GM21423 (cell line): ENCODE measurements at regions not wholly inside any gene's neighbourhood (a gene's known extent, or its start where the extent isn't known, plus 50 kb on each side); places are given as distances from the start of the nearest gene placed in this dataset.
A peak's percentile ranks its signal among the peaks of the same experiment; 100 is the strongest.

Experiments used
- ATAC-seq: cut with Tn5 transposase; IDR thresholded peaks from one replicate; pipeline ENCODE4 v1.9.1; 2021; ENCODE audit warnings: mild to moderate bottlenecking, moderate library complexity; ENCODE audit not compliant: unreplicated experiment

DNA sequence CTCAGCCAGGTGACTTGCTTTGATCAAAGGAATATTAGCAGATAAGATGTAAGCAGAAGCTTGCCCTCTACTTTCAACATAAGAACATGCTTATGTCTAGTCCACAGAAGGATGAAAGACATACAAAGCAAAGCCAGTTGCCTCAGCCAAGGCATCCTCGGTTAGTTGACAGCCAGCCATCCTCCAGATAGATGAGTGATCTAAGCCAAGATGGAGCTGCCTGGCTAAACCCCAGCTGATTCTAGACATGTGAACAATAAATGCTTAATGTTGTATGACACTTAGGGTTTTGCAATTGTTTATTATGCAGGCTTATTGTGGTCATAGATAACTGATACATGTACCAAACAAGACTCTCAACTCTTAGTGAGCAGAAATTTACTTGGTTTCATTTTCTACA, 157.6 kb upstream of the TMTC2 start:
- ATAC-seq, result no peak

DNA sequence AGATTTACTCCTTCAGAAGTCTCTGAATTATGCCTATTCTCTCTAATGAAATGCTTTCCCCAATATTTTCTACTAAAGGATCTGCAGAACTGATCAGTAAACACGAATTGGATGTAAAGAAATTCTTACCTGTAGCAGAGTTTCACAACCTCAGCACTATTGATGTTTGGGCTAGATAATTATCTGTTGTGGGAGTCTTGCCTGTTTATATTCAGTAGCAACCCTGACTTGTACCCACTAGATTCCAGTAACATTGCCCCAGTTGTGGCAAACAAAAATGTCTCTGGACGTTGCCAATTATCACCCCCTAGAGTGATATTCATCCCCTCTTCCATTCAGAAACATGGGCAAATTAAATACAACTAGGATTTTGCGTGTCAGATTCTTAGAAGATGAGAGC, 156.8 kb upstream of the TMTC2 start:
- ATAC-seq, result no peak

DNA sequence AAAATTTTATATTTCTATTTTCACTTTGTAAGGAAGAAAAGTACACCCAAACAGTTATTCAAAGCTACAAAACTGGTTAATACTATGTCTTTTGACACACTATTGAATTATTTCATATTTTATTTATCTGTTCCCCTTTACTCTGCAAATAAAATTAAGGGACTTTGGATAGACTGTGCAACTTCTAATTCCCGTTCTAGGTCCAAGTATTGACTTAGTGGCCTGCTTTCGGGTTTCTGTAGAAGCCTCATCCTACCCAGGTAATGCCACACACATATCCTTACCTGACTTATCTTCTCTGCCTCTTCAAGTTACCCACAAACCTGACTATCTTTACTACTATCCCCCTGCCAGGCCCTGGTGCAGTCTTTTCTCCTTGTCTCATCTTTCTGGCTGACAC, 156.3 kb upstream of the TMTC2 start:
- ATAC-seq, result no peak

DNA sequence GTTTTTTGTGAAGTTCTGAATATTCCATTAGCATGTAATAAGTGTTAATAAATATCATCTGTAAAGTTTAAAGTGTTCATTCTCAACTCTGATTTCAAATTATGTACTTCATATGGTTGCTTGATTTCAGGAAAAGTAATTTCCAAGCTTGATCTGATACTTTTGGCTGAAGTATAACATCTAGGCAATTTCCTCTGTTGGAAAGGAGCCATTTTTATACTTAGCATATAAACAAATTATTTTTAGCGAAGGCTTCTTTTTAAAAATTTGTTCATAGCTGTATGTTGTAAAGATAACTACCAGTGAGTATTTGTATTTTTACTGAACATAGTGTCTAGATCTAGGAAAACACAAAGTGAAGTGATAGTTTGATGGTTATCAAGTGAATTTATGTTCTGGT, 153.4 kb upstream of the TMTC2 start:
- ATAC-seq, result no peak

DNA sequence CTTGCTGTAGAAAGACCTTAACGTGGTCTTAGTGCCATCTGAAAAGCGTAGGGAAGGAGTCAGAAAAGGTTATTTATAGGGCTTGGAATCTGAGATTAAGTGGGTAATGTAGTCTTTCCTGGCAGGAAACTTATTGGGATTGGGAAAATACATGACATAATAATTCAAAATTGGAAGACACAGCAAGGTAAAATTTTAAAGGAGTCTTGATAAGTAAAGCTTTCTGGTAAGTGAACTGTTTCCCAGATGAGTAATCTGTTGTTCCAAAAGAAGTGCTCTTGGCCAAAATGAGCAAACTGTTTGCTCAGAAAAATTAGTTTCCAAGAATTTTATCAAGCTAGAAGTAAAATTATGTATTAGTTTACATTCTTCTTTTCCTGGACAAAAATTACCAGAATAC, 149.3 kb upstream of the TMTC2 start:
- ATAC-seq, result no peak

DNA sequence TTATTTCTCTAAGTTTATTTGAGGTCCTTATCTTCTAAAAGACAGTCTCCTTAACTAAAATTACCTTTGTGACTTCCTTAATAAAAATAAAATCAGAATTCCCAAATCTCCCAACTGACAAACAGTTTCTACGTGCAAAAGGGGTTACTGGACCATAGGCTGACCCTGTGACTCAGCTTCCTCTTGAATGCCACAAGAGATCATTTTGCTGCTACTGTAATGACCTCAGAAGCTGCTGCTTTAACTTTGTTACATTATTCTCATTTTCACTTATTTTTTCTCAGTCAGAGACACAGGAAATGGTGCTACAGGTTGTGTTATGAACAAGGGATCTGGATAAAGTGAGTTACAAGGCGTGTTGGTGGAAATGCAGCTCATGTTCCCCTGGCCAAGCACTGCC, 132.2 kb upstream of the TMTC2 start:
- ATAC-seq, result peak; percentile 60

DNA sequence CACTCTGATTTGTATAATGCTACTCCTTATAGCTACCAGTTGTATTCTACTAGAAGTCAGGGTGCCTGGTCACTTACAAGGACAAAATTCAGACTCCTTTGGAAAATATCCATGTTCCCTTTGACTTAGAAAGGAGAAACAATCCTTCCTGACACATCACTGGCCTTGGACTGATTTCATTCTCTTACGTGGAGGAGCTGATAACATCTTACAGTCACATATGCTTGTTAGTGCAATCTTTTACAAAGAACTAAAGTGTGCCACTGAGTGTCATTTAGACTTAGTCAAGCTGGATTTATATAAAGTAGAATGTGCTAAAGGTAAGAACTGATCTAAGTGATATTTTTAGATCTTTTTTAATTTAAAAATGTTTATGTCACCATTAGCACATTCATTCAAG, 131.0 kb upstream of the TMTC2 start:
- ATAC-seq, result no peak

DNA sequence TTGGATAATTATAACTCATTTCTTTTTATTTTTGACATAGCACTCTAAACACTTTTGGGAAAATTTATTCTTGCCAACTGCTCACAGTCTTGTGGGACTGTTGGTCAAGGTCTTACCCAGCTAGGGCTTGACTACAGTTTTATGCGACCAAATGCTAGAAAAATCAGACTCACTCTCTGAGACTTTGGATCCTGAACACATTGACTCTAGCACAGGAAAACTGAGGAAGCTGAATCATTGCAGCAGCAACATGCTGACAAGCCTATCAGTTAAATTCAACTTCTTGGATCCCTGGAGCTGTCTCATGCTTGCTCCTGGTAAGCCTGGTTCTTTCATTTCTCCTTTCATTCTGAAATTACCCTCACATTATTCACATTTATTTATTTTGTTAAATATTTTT, 120.7 kb upstream of the TMTC2 start:
- ATAC-seq, result no peak

DNA sequence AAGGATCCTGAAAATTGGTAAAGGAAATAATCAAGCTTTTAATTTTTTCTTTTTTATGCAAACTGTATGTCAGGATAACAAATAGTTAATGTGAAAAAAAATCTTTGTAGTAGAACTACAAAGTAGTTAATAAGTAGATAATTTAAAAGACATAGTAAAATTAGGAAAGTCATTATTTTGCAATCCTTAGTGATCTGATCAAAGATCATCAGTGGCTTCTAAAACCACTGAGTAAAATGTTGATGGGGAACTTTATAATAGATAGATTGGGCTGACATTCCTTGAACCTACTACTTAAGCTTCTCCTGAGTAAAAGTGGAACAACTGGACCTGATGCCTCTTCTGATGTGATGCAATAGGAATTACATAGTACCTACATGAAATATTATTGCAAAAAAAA, 119.0 kb upstream of the TMTC2 start:
- ATAC-seq, result no peak

DNA sequence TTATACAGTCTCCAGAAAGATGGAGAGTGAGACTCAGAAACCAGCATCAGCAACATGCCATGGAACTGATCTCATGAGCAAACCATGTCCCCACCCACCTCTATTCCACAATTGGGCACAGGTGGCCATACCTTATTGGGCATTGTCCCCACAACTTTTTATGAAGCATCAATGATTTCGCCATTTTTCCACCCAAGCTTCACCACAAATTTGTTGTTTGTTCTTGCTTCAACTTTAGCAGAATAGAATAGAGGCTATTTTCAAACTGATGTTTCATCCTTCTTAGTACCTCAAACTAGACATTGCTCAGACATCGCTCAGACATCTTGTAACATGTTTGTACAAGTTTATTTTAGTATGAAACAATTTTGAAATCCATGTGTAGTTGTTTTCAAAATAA, 112.5 kb upstream of the TMTC2 start:
- no peak for ATAC-seq

DNA sequence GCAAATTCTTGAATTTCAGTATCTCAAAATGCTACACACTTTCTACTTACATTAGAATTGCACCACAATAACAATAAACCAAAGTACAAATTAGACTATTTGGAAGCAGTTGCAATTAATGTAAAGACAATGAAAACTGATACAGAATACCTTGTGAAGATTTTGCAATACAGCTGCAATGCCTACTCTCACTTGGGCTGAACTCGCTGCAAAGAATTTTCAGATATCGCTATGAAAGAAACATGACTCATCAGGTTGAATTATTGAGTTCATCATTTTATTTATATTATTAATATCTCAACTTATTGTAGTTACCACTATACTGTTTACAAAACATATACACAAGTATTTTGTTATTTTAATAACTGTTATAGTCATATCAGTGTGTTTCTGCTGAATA, 108.0 kb upstream of the TMTC2 start:
- ATAC-seq, result no peak

DNA sequence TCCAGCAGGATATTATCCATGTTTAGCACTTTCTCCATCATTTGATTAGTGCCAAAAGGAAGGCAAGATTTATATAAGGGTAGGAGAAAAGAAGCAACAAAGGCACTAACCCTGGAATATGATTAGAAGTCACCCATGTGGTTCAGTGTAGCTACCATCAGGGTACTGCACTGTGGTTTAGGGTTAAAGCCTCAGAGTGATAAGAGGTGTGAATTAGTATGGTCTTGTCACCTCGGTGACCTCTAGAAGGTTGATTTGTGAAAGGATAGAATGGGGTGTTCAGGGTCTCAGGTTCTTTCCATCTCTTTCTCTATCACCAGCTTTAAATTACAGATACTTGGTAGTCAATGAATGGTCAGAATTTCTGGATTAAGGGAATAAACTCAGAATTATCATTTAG, 103.0 kb upstream of the TMTC2 start:
- ATAC-seq, result no peak

DNA sequence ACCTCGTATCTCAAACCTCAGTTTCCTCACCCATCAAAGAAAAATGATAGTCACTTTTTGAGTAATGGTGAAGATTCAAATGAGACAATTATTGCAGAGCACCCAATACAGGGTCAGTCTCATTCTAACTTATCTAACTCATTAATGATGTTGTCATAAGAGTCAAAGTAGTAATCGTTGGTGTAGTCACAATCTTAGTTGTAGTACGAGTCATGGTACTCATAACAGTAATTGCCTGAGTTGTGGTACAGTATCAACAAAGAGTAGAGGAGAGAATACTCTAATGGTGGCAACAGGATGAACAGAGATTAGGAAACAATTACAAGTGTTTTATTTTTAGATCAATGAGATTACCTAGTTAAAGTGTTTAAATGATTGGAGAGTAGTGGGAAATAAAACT, 93.6 kb upstream of the TMTC2 start:
- ATAC-seq, result peak; percentile 50

DNA sequence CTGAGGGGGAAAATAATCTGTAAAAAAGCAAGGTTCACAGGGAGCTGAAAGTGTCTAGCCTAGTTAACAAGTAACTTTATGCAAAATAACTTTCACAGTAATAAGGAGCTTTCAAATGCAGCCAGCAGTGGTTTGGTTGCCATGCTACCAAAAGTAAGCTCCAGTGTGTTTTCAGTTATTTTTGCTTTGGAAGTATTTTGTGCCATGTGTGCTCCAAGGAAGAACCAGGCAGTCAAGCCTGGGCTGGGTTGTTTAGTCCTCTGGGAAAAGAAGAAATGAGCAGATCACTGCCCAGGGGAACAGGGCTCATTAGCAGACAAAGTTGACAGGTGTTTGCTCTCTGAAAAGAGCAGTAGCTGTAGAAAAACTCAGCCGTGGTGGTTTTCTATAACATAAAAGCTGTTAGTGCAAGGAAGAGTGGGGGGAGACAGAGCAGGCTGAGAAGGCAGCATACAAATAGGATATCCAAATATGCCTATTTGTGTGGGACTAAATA, 92.8 kb upstream of the TMTC2 start:
- peak; percentile 95 for ATAC-seq

DNA sequence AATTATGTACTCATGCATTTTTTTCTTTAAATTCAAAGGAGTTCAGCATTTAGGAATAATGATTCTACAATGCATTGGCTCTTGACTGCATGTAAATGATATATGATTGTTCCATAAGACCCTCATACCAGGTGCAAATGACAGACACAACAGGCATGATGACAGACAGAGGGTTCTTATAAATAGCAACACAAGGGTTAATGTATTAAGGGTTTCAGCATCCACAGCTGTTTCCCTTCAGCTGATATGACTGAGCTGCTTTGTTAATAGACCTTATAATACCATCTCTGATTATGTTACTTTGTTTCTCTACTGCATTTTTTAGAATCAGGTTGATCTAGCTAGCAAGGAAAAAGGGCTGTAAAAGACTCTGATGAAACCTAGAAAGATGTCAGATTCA, 90.8 kb upstream of the TMTC2 start:
- no peak for ATAC-seq

DNA sequence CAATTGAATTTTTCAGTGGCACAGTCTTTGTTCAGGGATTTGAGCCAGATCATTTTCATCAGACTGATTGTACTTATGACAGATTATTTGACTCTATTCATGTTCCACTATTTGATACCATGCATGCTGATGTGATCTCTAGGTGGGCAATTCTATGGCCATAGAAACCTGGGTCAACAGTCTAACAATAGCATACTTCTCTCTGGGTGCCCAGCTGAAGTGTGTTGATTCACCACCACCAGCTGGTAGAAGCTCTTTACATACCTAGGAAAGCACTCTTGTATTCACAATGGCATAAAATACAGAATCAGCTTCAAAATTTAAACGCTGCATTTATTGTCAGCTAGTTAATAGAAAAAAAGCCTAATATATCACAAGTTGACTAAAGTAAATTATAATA, 90.2 kb upstream of the TMTC2 start:
- no peak for ATAC-seq

DNA sequence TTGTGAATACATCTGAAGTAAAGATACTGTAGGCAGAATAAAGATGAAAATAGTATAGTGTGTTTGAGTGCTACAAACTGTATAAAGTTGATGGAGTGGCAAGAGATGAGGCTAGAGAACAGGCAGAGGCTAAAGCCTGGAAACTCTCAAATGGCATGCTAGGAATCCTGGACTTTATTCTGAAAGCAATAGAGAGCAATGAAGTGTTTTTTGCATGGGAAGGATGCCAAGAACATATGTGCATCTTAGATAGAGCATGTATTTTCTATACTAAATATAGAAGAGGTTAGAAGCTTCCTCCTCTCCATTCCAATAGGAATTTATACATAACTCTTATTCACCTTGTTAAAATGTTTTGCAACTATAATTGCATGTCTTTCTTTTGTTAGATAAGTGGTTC, 86.3 kb upstream of the TMTC2 start:
- no peak for ATAC-seq

DNA sequence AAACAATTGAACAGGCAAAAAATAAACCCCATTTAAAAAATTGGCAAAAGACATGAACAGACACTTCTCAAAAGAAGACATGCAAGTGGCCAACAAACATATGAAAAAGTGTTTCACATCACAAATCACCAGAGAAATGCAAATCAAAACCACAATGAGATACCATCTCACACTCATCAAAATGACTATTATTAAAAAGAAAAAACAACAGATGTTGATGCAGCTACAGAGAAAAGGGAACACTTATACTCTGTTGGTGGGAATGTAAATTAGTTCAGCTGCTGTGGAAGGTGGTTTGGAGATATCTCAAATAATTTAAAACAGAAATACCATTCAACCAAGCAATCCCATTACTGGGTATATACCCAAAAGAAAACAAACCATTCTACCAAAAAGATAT, 83.1 kb upstream of the TMTC2 start:
- peak; percentile 61 for ATAC-seq

DNA sequence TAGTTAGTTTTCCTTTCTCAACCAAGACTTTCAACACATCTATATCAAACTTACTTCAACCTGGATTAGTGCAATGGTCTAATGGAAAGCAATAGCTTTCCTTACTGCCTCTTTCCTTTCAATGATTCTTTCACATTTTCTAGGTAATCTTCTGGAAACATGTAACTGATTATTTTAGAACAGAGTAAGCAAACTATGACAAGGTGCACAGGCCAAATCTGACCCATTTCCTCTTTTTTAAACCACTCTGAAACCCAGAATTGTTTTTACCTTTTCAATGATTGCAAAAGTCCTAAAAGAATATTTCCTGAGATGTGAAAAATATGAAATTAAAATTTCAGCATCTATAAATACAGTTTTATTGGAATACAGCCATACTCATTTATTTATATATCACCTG, 81.6 kb upstream of the TMTC2 start:
- ATAC-seq, result no peak

DNA sequence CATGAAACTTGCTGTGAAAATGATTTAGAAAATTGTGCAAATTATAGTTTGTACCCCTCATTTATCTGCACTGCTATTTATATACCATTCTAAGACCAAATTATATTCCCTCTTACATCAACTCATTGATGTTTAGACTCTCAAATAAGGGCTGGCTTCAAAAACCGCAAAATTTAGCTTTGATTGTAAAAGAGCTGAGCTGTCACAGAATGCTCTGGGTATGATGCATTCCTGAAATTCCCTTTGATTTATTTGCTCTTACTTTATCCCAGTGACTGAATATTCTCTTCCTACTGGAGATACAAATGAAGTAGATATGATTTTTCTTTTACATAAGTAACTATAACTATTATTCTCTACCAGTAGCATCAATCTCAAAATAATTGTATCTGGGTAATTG, 78.0 kb upstream of the TMTC2 start:
- ATAC-seq, result no peak

DNA sequence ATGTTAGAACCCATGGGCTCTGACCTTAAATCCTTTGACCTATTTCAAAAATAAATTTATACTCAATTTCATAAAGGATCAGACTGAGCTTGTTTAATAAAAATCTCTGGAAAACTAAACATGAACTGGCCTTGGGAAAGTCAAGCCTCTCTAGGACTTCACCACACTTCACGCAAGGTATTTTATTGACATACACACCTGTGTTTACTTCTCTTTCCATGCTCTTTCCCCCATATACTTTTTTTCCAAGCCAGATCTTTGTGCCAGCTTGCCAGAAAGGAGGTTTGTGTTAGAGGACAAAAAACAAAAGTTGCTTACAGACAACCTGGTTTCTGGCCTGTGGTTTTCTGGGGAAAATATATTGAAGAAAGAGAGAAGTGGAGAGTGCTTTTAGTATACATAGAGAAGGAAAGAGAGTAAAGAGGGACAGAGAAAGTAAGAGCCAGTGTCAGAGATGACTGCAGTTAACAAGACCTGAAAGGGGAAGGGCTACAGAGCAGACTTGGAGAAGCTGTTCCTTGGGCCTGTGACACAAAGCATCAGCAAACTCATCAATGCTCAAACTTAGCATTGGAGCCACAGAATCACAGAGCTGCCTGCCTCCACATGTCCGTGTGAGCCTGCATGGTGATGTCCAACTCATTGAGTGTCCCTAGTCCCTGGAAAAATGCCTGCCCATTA, 77.3 kb upstream of the TMTC2 start:
- no peak for ATAC-seq

DNA sequence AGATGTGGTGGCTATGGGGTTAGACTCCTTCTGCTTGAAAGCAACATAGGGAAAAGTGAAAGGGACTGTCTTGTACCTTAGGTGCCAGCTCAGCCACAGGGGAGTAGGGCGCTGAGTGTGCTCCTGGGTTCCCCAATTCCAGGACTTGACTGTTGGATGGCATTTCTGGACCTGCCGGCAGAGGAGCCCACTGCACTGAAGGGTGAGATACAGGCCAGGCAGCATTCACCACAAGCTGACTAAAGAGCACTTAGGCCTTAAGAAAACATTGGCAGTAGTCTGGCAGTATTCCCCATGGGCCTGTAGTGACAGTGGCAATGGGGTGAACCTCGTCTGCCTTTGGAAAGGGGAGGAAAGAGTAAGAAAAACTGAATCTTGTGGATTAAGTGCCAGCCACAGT, 67.1 kb upstream of the TMTC2 start:
- ATAC-seq, result no peak

DNA sequence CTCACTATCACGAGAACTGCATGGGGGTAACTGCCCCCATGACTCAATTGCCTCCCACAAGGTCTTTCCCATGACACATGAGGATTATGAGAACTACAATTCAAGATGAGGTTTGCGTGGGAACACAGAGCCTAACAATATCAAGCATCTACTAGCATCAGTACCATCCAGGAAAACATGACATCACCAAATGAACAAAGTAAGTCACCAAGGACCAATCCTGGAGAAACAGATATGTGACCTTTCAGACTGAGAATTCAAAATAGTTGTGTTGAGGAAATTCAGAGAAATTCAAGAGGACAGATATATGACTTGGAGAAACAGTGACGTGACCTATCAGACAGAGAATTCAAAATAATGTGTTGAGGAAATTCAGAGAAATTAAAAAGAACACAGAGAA, 65.8 kb upstream of the TMTC2 start:
- ATAC-seq, result no peak
